Neuronal stem cell (in vitro differentiated cells): ENCODE measurements at regions not wholly inside any gene's neighbourhood (a gene's known extent, or its start where the extent isn't known, plus 50 kb on each side); places are given as distances from the start of the nearest gene placed in this dataset.

Source experiments
- DNase-seq: peaks from one replicate; pipeline ENCODE4 v3.0.0-alpha.2; 2013; ENCODE audit warnings: low spot score
- H2AFZ ChIP-seq: one replicate; pipeline ENCODE4 v1.6.1; 2013; ENCODE audit warnings: mild to moderate bottlenecking, low read length, inconsistent platforms
- H2AK5ac ChIP-seq: 2 replicates; pipeline ENCODE4 v1.6.1; 2013; ENCODE audit warnings: low read depth, mild to moderate bottlenecking, inconsistent platforms, low read length, moderate library complexity, mixed read lengths
- H2BK120ac ChIP-seq: 2 replicates; pipeline ENCODE4 v1.6.1; 2013; ENCODE audit warnings: low read depth, mild to moderate bottlenecking, inconsistent platforms, low read length, moderate library complexity, mixed read lengths
- H2BK12ac ChIP-seq: one replicate; pipeline ENCODE4 v1.6.1; 2013; ENCODE audit warnings: low read length, inconsistent platforms
- H2BK15ac ChIP-seq: 2 replicates; pipeline ENCODE4 v1.6.1; 2013; ENCODE audit warnings: mild to moderate bottlenecking, low read length, inconsistent platforms, mixed read lengths
- H2BK5ac ChIP-seq: one replicate; pipeline ENCODE4 v1.6.1; 2013; ENCODE audit warnings: inconsistent platforms, mild to moderate bottlenecking, low read length, moderate library complexity
- H3K14ac ChIP-seq: one replicate; pipeline ENCODE4 v1.6.1; 2013; ENCODE audit warnings: low read length, inconsistent platforms
- H3K18ac ChIP-seq: 2 replicates; pipeline ENCODE4 v1.6.1; 2013; ENCODE audit warnings: low read length, inconsistent platforms
- H3K23ac ChIP-seq: 2 replicates; pipeline ENCODE4 v1.6.1; 2013; ENCODE audit warnings: low read depth, mild to moderate bottlenecking, mixed read lengths, low read length, inconsistent platforms; ENCODE audit not compliant: poor library complexity
- H3K27ac ChIP-seq: replicated peaks from 3 replicates; pipeline ENCODE4 v1.5.1; 2013; ENCODE audit warnings: low read length, inconsistent platforms
- H3K27me3 ChIP-seq, 3 experiments: 2 replicates each; pipeline ENCODE4 v1.6.1; 2013; ENCODE audit warnings: low read length in 3 of 3, mild to moderate bottlenecking in 2 of 3, inconsistent platforms in 1 of 3, low read depth in 1 of 3, mixed read lengths in 1 of 3, moderate library complexity in 1 of 3; ENCODE audit not compliant: control insufficient read depth in 3 of 3, insufficient read depth in 3 of 3
- H3K36me3 ChIP-seq, 2 donors: replicated peaks in 1 of 2; 2 replicates each; pipeline ENCODE4 v1.6.1; 2013; ENCODE audit warnings: low read length in 2 of 2; ENCODE audit not compliant: control insufficient read depth in 2 of 2, insufficient read depth in 2 of 2
- H3K4ac ChIP-seq: 2 replicates; pipeline ENCODE4 v1.6.1; 2013; ENCODE audit warnings: inconsistent platforms, mild to moderate bottlenecking, low read length, moderate library complexity
- H3K4me1 ChIP-seq, 2 donors: 1 replicate in 1 of 2; 2 replicates in 1 of 2; pipeline ENCODE4 v1.6.1; 2013; ENCODE audit warnings: low read length in 2 of 2, low read depth in 1 of 2; ENCODE audit not compliant: control insufficient read depth in 2 of 2, insufficient read depth in 1 of 2
- H3K4me2 ChIP-seq: one replicate; pipeline ENCODE4 v1.6.1; 2013; ENCODE audit warnings: mild to moderate bottlenecking, low read length, inconsistent platforms; ENCODE audit not compliant: insufficient read depth, poor library complexity, severe bottlenecking
- H3K4me3 ChIP-seq, 2 donors: 2 replicates each; pipeline ENCODE4 v1.5.1; 2013; ENCODE audit warnings: low read length in 2 of 2, mild to moderate bottlenecking in 2 of 2, inconsistent platforms in 1 of 2, moderate library complexity in 1 of 2
- H3K79me1 ChIP-seq: one replicate; pipeline ENCODE4 v1.6.1; 2013; ENCODE audit warnings: low read depth, mild to moderate bottlenecking, inconsistent platforms, low read length, moderate library complexity
- H3K9ac ChIP-seq: one replicate; pipeline ENCODE4 v1.6.1; 2013; ENCODE audit warnings: mild to moderate bottlenecking, low read depth, low read length, inconsistent platforms; ENCODE audit not compliant: poor library complexity
- H3K9me3 ChIP-seq, 2 donors: replicated peaks in 1 of 2; 2 replicates each; pipeline versions ENCODE3 to v1.6.1; 2013; ENCODE audit warnings: low read length in 2 of 2, mild to moderate bottlenecking in 2 of 2, inconsistent platforms in 1 of 2, low read depth in 1 of 2, mixed read lengths in 1 of 2, moderate library complexity in 1 of 2; ENCODE audit not compliant: control insufficient read depth in 2 of 2, insufficient read depth in 1 of 2
- H4K8ac ChIP-seq: one replicate; pipeline ENCODE4 v1.6.1; 2013; ENCODE audit warnings: low read depth, mild to moderate bottlenecking, inconsistent platforms, low read length, moderate library complexity
- H4K91ac ChIP-seq: one replicate; pipeline ENCODE4 v1.6.1; 2013; ENCODE audit warnings: low read length, low read depth, mild to moderate bottlenecking, inconsistent platforms; ENCODE audit not compliant: poor library complexity
- WGBS, 2 donors: extraction: QIAGEN DNeasy Blood & Tissue Kit; methylation state at CpG; one replicate each; pipeline ENCODE4 v1.1.7; 2013; ENCODE audit warnings: missing lambda C conversion rate in 2 of 2, mixed read lengths in 1 of 2; ENCODE audit not compliant: insufficient read length in 2 of 2, insufficient replicate concordance in 1 of 2; ENCODE audit errors: extremely low coverage in 2 of 2; 5-methylcytosine and 5-hydroxymethylcytosine counted together

- H2BK12ac ChIP-seq: no peak overlapping the region
- H4K91ac ChIP-seq: no peak overlapping the region
- H2AK5ac ChIP-seq: no peak overlapping the region
- H3K27ac ChIP-seq: no peak overlapping the region
- no peaks in the 10 kb centered on the region for H3K4me1 ChIP-seq
- no peak overlapping the region for H2AFZ ChIP-seq
- H3K36me3 ChIP-seq: no peaks in the 10 kb centered on the region
- no peak overlapping the region for H3K9ac ChIP-seq
- H3K23ac ChIP-seq: no peak overlapping the region
- no peaks in the 10 kb centered on the region for H3K27me3 ChIP-seq
- no peak overlapping the region for H3K18ac ChIP-seq
- H3K4ac ChIP-seq: no peak overlapping the region
- no peaks in the 10 kb centered on the region for H3K79me1 ChIP-seq
- DNase-seq: no peak
- H3K4me2 ChIP-seq: no peak overlapping the region
- no peak overlapping the region for H2BK5ac ChIP-seq
- no peak overlapping the region for H4K8ac ChIP-seq
- WGBS, 2 donors: no CpG with 5 or more reads among the region's 4 CpGs
- H2BK15ac ChIP-seq: no peak overlapping the region
- H3K14ac ChIP-seq: no peak overlapping the region
- peaks cover 0 to 2% of the 10 kb centered on the region in 2 donors for H3K9me3 ChIP-seq
- H3K4me3 ChIP-seq: no peak overlapping the region
- no peak overlapping the region for H2BK120ac ChIP-seq
Observed at GRCh38 chr5:152137063-152137462, 212.4 kb upstream of the GLRA1 start.

GRCh38 chr5:152136321-152136720, 211.7 kb upstream of the GLRA1 start:
- Histone ChIP-seq H3K4me2 (no peak overlapping the region), H2BK15ac (no peak overlapping the region), H3K14ac (no peak overlapping the region), H3K23ac (no peak overlapping the region), H3K9me3 (peaks cover 0 to 2% of the 10 kb centered on the region in 2 donors), H3K79me1 (no peaks in the 10 kb centered on the region), H3K36me3 (no peaks in the 10 kb centered on the region), H4K91ac (no peak overlapping the region), H2AK5ac (no peak overlapping the region), H2AFZ (no peak overlapping the region), H3K9ac (no peak overlapping the region), H3K18ac (no peak overlapping the region), H3K27me3 (no peaks in the 10 kb centered on the region), H3K4ac (no peak overlapping the region), H3K27ac (no peak overlapping the region), H3K4me3 (no peak overlapping the region), H2BK12ac (no peak overlapping the region), H3K4me1 (no peaks in the 10 kb centered on the region), H2BK5ac (no peak overlapping the region), H4K8ac (no peak overlapping the region), H2BK120ac (no peak overlapping the region)
- WGBS, 2 donors: no CpG with 5 or more reads among the region's 6 CpGs
- no peak for DNase-seq

GRCh38 chr5:152135827-152136226, 211.2 kb upstream of the GLRA1 start:
- Histone ChIP-seq H2BK15ac (no peak overlapping the region), H3K14ac (no peak overlapping the region), H2BK5ac (no peak overlapping the region), H2BK12ac (no peak overlapping the region), H3K36me3 (no peaks in the 10 kb centered on the region), H3K18ac (no peak overlapping the region), H3K4me2 (no peak overlapping the region), H3K4me1 (no peaks in the 10 kb centered on the region), H4K8ac (no peak overlapping the region), H3K9ac (no peak overlapping the region), H4K91ac (no peak overlapping the region), H2BK120ac (no peak overlapping the region), H3K79me1 (no peaks in the 10 kb centered on the region), H3K4ac (no peak overlapping the region), H3K27me3 (no peaks in the 10 kb centered on the region), H3K4me3 (no peak overlapping the region), H3K9me3 (peaks cover 0 to 2% of the 10 kb centered on the region in 2 donors), H2AK5ac (no peak overlapping the region), H3K27ac (no peak overlapping the region), H3K23ac (no peak overlapping the region), H2AFZ (no peak overlapping the region)
- DNase-seq: no peak
- WGBS, 2 donors: no CpG with 5 or more reads among the region's 2 CpGs

- H4K8ac ChIP-seq: no peak overlapping the region
- H3K23ac ChIP-seq: no peak overlapping the region
Observed at GRCh38 chr5:152125661-152126205, 201.1 kb upstream of the GLRA1 start.

More at GRCh38 chr5:152125661-152126205, 201.1 kb upstream of the GLRA1 start:
- no peak overlapping the region for H2BK15ac ChIP-seq
- H3K18ac ChIP-seq: peak overlapping the region; percentile 54
- H2BK120ac ChIP-seq: no peak overlapping the region
- H3K4me1 ChIP-seq: peaks cover 7 to 21% of the 10 kb centered on the region in 2 donors
- H4K91ac ChIP-seq: no peak overlapping the region
- H3K14ac ChIP-seq: no peak overlapping the region
- no peak overlapping the region for H3K4me2 ChIP-seq
- H3K36me3 ChIP-seq: no peaks in the 10 kb centered on the region
- WGBS, 2 donors: no CpG with 5 or more reads among the region's 7 CpGs
- H3K79me1 ChIP-seq: no peaks in the 10 kb centered on the region
- H3K9ac ChIP-seq: no peak overlapping the region
- H3K9me3 ChIP-seq: no peaks in the 10 kb centered on the region
- no peak overlapping the region for H3K4me3 ChIP-seq
- no peak overlapping the region for H3K4ac ChIP-seq
- DNase-seq: no peak
- H3K27ac ChIP-seq: no peak overlapping the region
- H2AFZ ChIP-seq: no peak overlapping the region
- no peak overlapping the region for H2AK5ac ChIP-seq
- peak overlapping the region; percentile 79 for H2BK12ac ChIP-seq
- no peak overlapping the region for H2BK5ac ChIP-seq
- H3K27me3 ChIP-seq: no peaks in the 10 kb centered on the region
